Spleen (tissue), 7 donors: ENCODE measurements at regions not wholly inside any gene's neighbourhood (a gene's known extent, or its start where the extent isn't known, plus 50 kb on each side); places are given as distances from the start of the nearest gene placed in this dataset.

Experiments used
- CTCF ChIP-seq, 11 experiments: fragments of 200-600 bp in 7 of 11; fragments of 450-650 bp in 4 of 11; sonication (generic) in 4 of 11; IDR thresholded peaks in 8 of 11; conservative IDR thresholded peaks in 3 of 11; 1 replicate in 7 of 11; 2 replicates in 4 of 11; pipeline versions ENCODE4 v1.4.0 to v1.8.0; 2016 to 2021; ENCODE audit warnings: antibody characterized with exemption in 11 of 11, inconsistent platforms in 4 of 11, mild to moderate bottlenecking in 1 of 11
- POLR2A ChIP-seq, 3 donors: fragments of 450-650 bp; IDR thresholded peaks; one replicate each; pipeline ENCODE4 v1.5.1; 2017; ENCODE audit warnings: antibody characterized with exemption in 3 of 3, mild to moderate bottlenecking in 1 of 3
- POLR2AphosphoS5 ChIP-seq, 3 donors: sonication (generic); formaldehyde crosslinking; IDR thresholded peaks; one replicate each; pipeline ENCODE4 v1.5.1; 2017; ENCODE audit warnings: antibody characterized with exemption in 3 of 3
- donor health status: DM: no; HTN: no; CAD: no; lungs with moderate emphysema.
- donor health status: DM: no; HTN: no; CAD: no.
- donor health status: DM: no; HTN: no; CAD: no.

GRCh38 chr1:70907563-70908310, 139.9 kb downstream of the PTGER3 start:
- TF ChIP-seq CTCF (IDR thresholded peaks at IDR 0.05 in 8 of 11, conservative IDR thresholded peaks at IDR 0.05 in 3 of 11) (no peak), POLR2A (IDR thresholded peaks at IDR 0.05) (no peak), POLR2AphosphoS5 (IDR thresholded peaks at IDR 0.05) (no peak)
